CD4-positive, alpha-beta T cell (primary cell): ENCODE measurements at regions not wholly inside any gene's neighbourhood (a gene's known extent, or its start where the extent isn't known, plus 50 kb on each side); places are given as distances from the start of the nearest gene placed in this dataset.

Experiments
- ATAC-seq: fragments of 200-7000 bp; cut with Tn5 transposase; one replicate; pipeline ENCODE4 v1.10.0; 2022; ENCODE audit warnings: mild to moderate bottlenecking; ENCODE audit not compliant: poor library complexity
- CTCF ChIA-PET: fragments of 350-600 bp; sonication (Branson Sonifier 250); formaldehyde crosslinking; loops from one replicate; lab custom pipeline; 2021; ENCODE audit warnings: antibody characterized with exemption, inconsistent platforms; lab: Charles Lee
- POLR2A ChIA-PET: fragments of 350-600 bp; sonication (Branson Sonifier 250); formaldehyde crosslinking; loops from one replicate; lab custom pipeline; 2021; ENCODE audit warnings: antibody characterized with exemption, inconsistent platforms; lab: Charles Lee
- DNase-seq, 14 experiments: peaks; one replicate each; pipeline ENCODE4 v3.0.0-alpha.2; 2013 to 2020; ENCODE audit warnings: mixed read lengths in 2 of 14
- H3K27ac ChIP-seq, 2 donors: one replicate each; pipeline versions ENCODE4 v1.5.1 to v1.7.0; 2013; ENCODE audit warnings: low read length in 2 of 2, low read depth in 1 of 2, mild to moderate bottlenecking in 1 of 2
- H3K27me3 ChIP-seq, 2 experiments: 1 replicate in 1 of 2; 2 replicates in 1 of 2; pipeline versions ENCODE4 v1.6.1 to v1.7.0; 2013; ENCODE audit warnings: low read length in 2 of 2, control low read depth in 1 of 2, mild to moderate bottlenecking in 1 of 2, moderate library complexity in 1 of 2; ENCODE audit not compliant: insufficient read depth in 2 of 2, control insufficient read depth in 1 of 2
- H3K36me3 ChIP-seq: one replicate; pipeline ENCODE4 v1.6.1; 2013; ENCODE audit warnings: low read length, control low read depth; ENCODE audit not compliant: insufficient read depth
- H3K4me1 ChIP-seq: one replicate; pipeline ENCODE4 v1.6.1; 2013; ENCODE audit warnings: low read length, control low read depth; ENCODE audit not compliant: insufficient read depth
- H3K4me3 ChIP-seq: one replicate; pipeline ENCODE4 v1.5.1; 2013; ENCODE audit warnings: mild to moderate bottlenecking, low read length, moderate library complexity
- H3K9me3 ChIP-seq, 2 experiments: 1 replicate in 1 of 2; 2 replicates in 1 of 2; pipeline versions ENCODE4 v1.6.1 to v1.7.0; 2013; ENCODE audit warnings: low read length in 2 of 2, mild to moderate bottlenecking in 2 of 2, control low read depth in 1 of 2, moderate library complexity in 1 of 2; ENCODE audit not compliant: control insufficient read depth in 1 of 2, insufficient read depth in 1 of 2
- H3K27ac Mint-ChIP-seq: one replicate; pipeline ENCODE4 v1.8.0; 2020; ENCODE audit warnings: mixed read lengths
- H3K27me3 Mint-ChIP-seq: one replicate; pipeline ENCODE4 v1.8.0; 2021; ENCODE audit warnings: mixed read lengths
- H3K36me3 Mint-ChIP-seq: one replicate; pipeline ENCODE4 v1.8.0; 2021; ENCODE audit warnings: low read depth, mixed read lengths
- H3K4me1 Mint-ChIP-seq: one replicate; pipeline ENCODE4 v1.8.0; 2021; ENCODE audit warnings: low read depth, mixed read lengths
- H3K4me3 Mint-ChIP-seq: one replicate; pipeline ENCODE4 v1.8.0; 2020; ENCODE audit warnings: mild to moderate bottlenecking, mixed read lengths
- H3K9me3 Mint-ChIP-seq: one replicate; pipeline ENCODE4 v1.8.0; 2020; ENCODE audit warnings: mixed read lengths
- CTCF ChIP-seq: fragments of 200-600 bp; IDR thresholded peaks from one replicate; pipeline ENCODE4 v1.8.0; 2022; ENCODE audit warnings: antibody characterized with exemption, mild to moderate bottlenecking
- intact Hi-C, 2 experiments: fragments of 100-400 bp; cut with DNase I in 1 of 2; cut with micrococcal nuclease in 1 of 2; formaldehyde crosslinking; loops; one replicate each; pipeline versions ENCODE4 v1.15.1 to v1.9.0; 2023 to 2025; cut with DNase I, micrococcal nuclease

- H3K27ac ChIP-seq: no peak overlapping the region
- no peak overlapping the region for H3K27ac Mint-ChIP-seq
- H3K27me3 Mint-ChIP-seq: no peaks in the 10 kb centered on the region
- no peaks in the 10 kb centered on the region for H3K9me3 ChIP-seq
- ChIA-PET POLR2A (no interaction called here), CTCF (no interaction called here)
- no peak overlapping the region for H3K4me3 ChIP-seq
- ATAC-seq (no peak), DNase-seq (no peak)
- no peaks in the 10 kb centered on the region for H3K36me3 Mint-ChIP-seq
- no peaks in the 10 kb centered on the region for H3K4me1 Mint-ChIP-seq
- no peaks in the 10 kb centered on the region for H3K27me3 ChIP-seq
- intact Hi-C loops: no loop called here
- no peaks in the 10 kb centered on the region for H3K4me1 ChIP-seq
- no peak overlapping the region for H3K4me3 Mint-ChIP-seq
- no peaks in the 10 kb centered on the region for H3K9me3 Mint-ChIP-seq
- no peak for TF ChIP-seq CTCF
- no peaks in the 10 kb centered on the region for H3K36me3 ChIP-seq
Observed at GRCh38 chr18:68340606-68341005, 374.3 kb downstream of the TMX3 start.

- H3K27ac ChIP-seq: no peak overlapping the region
- H3K27me3 Mint-ChIP-seq: no peaks in the 10 kb centered on the region
- ChIA-PET CTCF (no interaction called here), POLR2A (no interaction called here)
- no peak overlapping the region for H3K4me3 Mint-ChIP-seq
- no peak overlapping the region for H3K27ac Mint-ChIP-seq
- no peaks in the 10 kb centered on the region for H3K36me3 Mint-ChIP-seq
- H3K9me3 ChIP-seq: no peaks in the 10 kb centered on the region
- ATAC-seq (no peak), DNase-seq (no peak)
- intact Hi-C loops: no loop called here
- H3K4me1 ChIP-seq: no peaks in the 10 kb centered on the region
- H3K9me3 Mint-ChIP-seq: no peaks in the 10 kb centered on the region
- H3K4me3 ChIP-seq: no peak overlapping the region
- H3K27me3 ChIP-seq: no peaks in the 10 kb centered on the region
- TF ChIP-seq CTCF: no peak
- no peaks in the 10 kb centered on the region for H3K4me1 Mint-ChIP-seq
- H3K36me3 ChIP-seq: no peaks in the 10 kb centered on the region
Observed at GRCh38 chr18:68330658-68331057, 384.2 kb downstream of the TMX3 start.

GRCh38 chr18:68323921-68324320 is 391.0 kb downstream of the TMX3 start:
- Mint-ChIP-seq H3K27ac (no peak overlapping the region), H3K9me3 (no peaks in the 10 kb centered on the region), H3K4me1 (no peaks in the 10 kb centered on the region), H3K36me3 (no peaks in the 10 kb centered on the region), H3K27me3 (no peaks in the 10 kb centered on the region), H3K4me3 (no peak overlapping the region)
- DNase-seq (no peak), ATAC-seq (no peak)
- POLR2A ChIA-PET: no interaction called here
- Histone ChIP-seq H3K27ac (no peak overlapping the region), H3K9me3 (no peaks in the 10 kb centered on the region), H3K4me1 (no peaks in the 10 kb centered on the region), H3K27me3 (no peaks in the 10 kb centered on the region), H3K36me3 (no peaks in the 10 kb centered on the region), H3K4me3 (no peak overlapping the region)
- CTCF ChIA-PET: no interaction called here
- TF ChIP-seq CTCF: no peak
- intact Hi-C loops: no loop called here
